ENCODE measurements at regions not wholly inside any gene's neighbourhood (a gene's known extent, or its start where the extent isn't known, plus 50 kb on each side); places are given as distances from the start of the nearest gene placed in this dataset.

- H3K36me3 ChIP-seq (ENCODE audit: control insufficient read depth in 5 of 5, insufficient read depth in 5 of 5, low read length in 5 of 5) = no peaks in the 10 kb centered on the region
- H3K9me3 ChIP-seq (ENCODE audit: control insufficient read depth in 5 of 5, low read length in 5 of 5) = peaks cover 0 to 2% (median 0%) of the 10 kb centered on the region in 5 donors
- H3K4me1 ChIP-seq (ENCODE audit: control insufficient read depth in 5 of 5, insufficient read depth in 5 of 5, low read length in 5 of 5) = no peaks in the 10 kb centered on the region
- H3K27ac ChIP-seq (ENCODE audit: low read depth, low read length) = no peak overlapping the region
- no peak overlapping the region for H3K4me3 ChIP-seq (ENCODE audit: low read depth in 1 of 5, low read length in 5 of 5)
- no peak overlapping the region for H3K9ac ChIP-seq (ENCODE audit: low read length in 5 of 5)
- no peaks in the 10 kb centered on the region for H3K27me3 ChIP-seq (ENCODE audit: control insufficient read depth in 5 of 5, insufficient read depth in 4 of 5, low read length in 5 of 5)
Observed at GRCh38 chr7:45484094-45484493, 90.1 kb upstream of the ADCY1 start.

- no peak overlapping the region for H3K4me3 ChIP-seq (ENCODE audit: low read depth in 1 of 5, low read length in 5 of 5)
- H3K9me3 ChIP-seq (ENCODE audit: control insufficient read depth in 5 of 5, low read length in 5 of 5) = peaks cover 0 to 7% (median 0%) of the 10 kb centered on the region in 5 donors
- no peaks in the 10 kb centered on the region for H3K36me3 ChIP-seq (ENCODE audit: control insufficient read depth in 5 of 5, insufficient read depth in 5 of 5, low read length in 5 of 5)
- H3K9ac ChIP-seq (ENCODE audit: low read length in 5 of 5) = no peak overlapping the region
- no peaks in the 10 kb centered on the region for H3K4me1 ChIP-seq (ENCODE audit: control insufficient read depth in 5 of 5, insufficient read depth in 5 of 5, low read length in 5 of 5)
- H3K27ac ChIP-seq (ENCODE audit: low read depth, low read length) = no peak overlapping the region
- no peaks in the 10 kb centered on the region for H3K27me3 ChIP-seq (ENCODE audit: control insufficient read depth in 5 of 5, insufficient read depth in 4 of 5, low read length in 5 of 5)
Observed at GRCh38 chr7:45486575-45486974, 87.6 kb upstream of the ADCY1 start.

- Histone ChIP-seq H3K4me1 (ENCODE audit: control insufficient read depth in 5 of 5, insufficient read depth in 5 of 5, low read length in 5 of 5) (no peaks in the 10 kb centered on the region), H3K36me3 (ENCODE audit: control insufficient read depth in 5 of 5, insufficient read depth in 5 of 5, low read length in 5 of 5) (no peaks in the 10 kb centered on the region), H3K9me3 (ENCODE audit: control insufficient read depth in 5 of 5, low read length in 5 of 5) (peaks cover 0 to 7% (median 0%) of the 10 kb centered on the region in 5 donors), H3K27me3 (ENCODE audit: control insufficient read depth in 5 of 5, insufficient read depth in 4 of 5, low read length in 5 of 5) (peaks cover 0 to 5% (median 0%) of the 10 kb centered on the region in 5 donors), H3K9ac (ENCODE audit: low read length in 5 of 5) (no peak overlapping the region), H3K4me3 (ENCODE audit: low read depth in 1 of 5, low read length in 5 of 5) (no peak overlapping the region), H3K27ac (ENCODE audit: low read depth, low read length) (no peak overlapping the region)
Observed at GRCh38 chr7:45494885-45495284, 79.3 kb upstream of the ADCY1 start.

- Histone ChIP-seq H3K27me3 (ENCODE audit: control insufficient read depth in 5 of 5, insufficient read depth in 4 of 5, low read length in 5 of 5) (peaks cover 0 to 5% (median 0%) of the 10 kb centered on the region in 5 donors), H3K36me3 (ENCODE audit: control insufficient read depth in 5 of 5, insufficient read depth in 5 of 5, low read length in 5 of 5) (no peaks in the 10 kb centered on the region), H3K9ac (ENCODE audit: low read length in 5 of 5) (no peak overlapping the region), H3K9me3 (ENCODE audit: control insufficient read depth in 5 of 5, low read length in 5 of 5) (peaks cover 0 to 4% (median 0%) of the 10 kb centered on the region in 5 donors), H3K4me3 (ENCODE audit: low read depth in 1 of 5, low read length in 5 of 5) (no peak overlapping the region), H3K27ac (ENCODE audit: low read depth, low read length) (no peak overlapping the region), H3K4me1 (ENCODE audit: control insufficient read depth in 5 of 5, insufficient read depth in 5 of 5, low read length in 5 of 5) (no peaks in the 10 kb centered on the region)
Observed at GRCh38 chr7:45495618-45496017, 78.5 kb upstream of the ADCY1 start.

- Histone ChIP-seq H3K9me3 (ENCODE audit: control insufficient read depth in 5 of 5, low read length in 5 of 5) (peaks cover 4 to 10% (median 9%) of the 10 kb centered on the region in 5 donors), H3K27me3 (ENCODE audit: control insufficient read depth in 5 of 5, insufficient read depth in 4 of 5, low read length in 5 of 5) (peaks cover 0 to 5% (median 0%) of the 10 kb centered on the region in 5 donors), H3K9ac (ENCODE audit: low read length in 5 of 5) (no peak overlapping the region), H3K36me3 (ENCODE audit: control insufficient read depth in 5 of 5, insufficient read depth in 5 of 5, low read length in 5 of 5) (no peaks in the 10 kb centered on the region), H3K4me3 (ENCODE audit: low read depth in 1 of 5, low read length in 5 of 5) (no peak overlapping the region), H3K27ac (ENCODE audit: low read depth, low read length) (no peak overlapping the region), H3K4me1 (ENCODE audit: control insufficient read depth in 5 of 5, insufficient read depth in 5 of 5, low read length in 5 of 5) (no peaks in the 10 kb centered on the region)
Observed at GRCh38 chr7:45500257-45500656, 73.9 kb upstream of the ADCY1 start.

- peaks cover 8 to 22% (median 19%) of the 10 kb centered on the region in 5 donors for H3K9me3 ChIP-seq (ENCODE audit: control insufficient read depth in 5 of 5, low read length in 5 of 5)
- no peaks in the 10 kb centered on the region for H3K36me3 ChIP-seq (ENCODE audit: control insufficient read depth in 5 of 5, insufficient read depth in 5 of 5, low read length in 5 of 5)
- no peaks in the 10 kb centered on the region for H3K4me1 ChIP-seq (ENCODE audit: control insufficient read depth in 5 of 5, insufficient read depth in 5 of 5, low read length in 5 of 5)
- H3K27ac ChIP-seq (ENCODE audit: low read depth, low read length) = no peak overlapping the region
- peaks cover 0 to 5% (median 0%) of the 10 kb centered on the region in 5 donors for H3K27me3 ChIP-seq (ENCODE audit: control insufficient read depth in 5 of 5, insufficient read depth in 4 of 5, low read length in 5 of 5)
- H3K4me3 ChIP-seq (ENCODE audit: low read depth in 1 of 5, low read length in 5 of 5) = no peak overlapping the region
- H3K9ac ChIP-seq (ENCODE audit: low read length in 5 of 5) = no peak overlapping the region
Observed at GRCh38 chr7:45501791-45502190, 72.4 kb upstream of the ADCY1 start.

GRCh38 chr7:45506059-45506458 is 68.1 kb upstream of the ADCY1 start:
- Histone ChIP-seq H3K9me3 (ENCODE audit: control insufficient read depth in 5 of 5, low read length in 5 of 5) (peaks cover 8 to 39% (median 35%) of the 10 kb centered on the region in 5 donors), H3K4me1 (ENCODE audit: control insufficient read depth in 5 of 5, insufficient read depth in 5 of 5, low read length in 5 of 5) (no peaks in the 10 kb centered on the region), H3K9ac (ENCODE audit: low read length in 5 of 5) (no peak overlapping the region), H3K27ac (ENCODE audit: low read depth, low read length) (no peak overlapping the region), H3K4me3 (ENCODE audit: low read depth in 1 of 5, low read length in 5 of 5) (peak overlapping the region in 1 of 5 donors; percentile 23), H3K27me3 (ENCODE audit: control insufficient read depth in 5 of 5, insufficient read depth in 4 of 5, low read length in 5 of 5) (no peaks in the 10 kb centered on the region), H3K36me3 (ENCODE audit: control insufficient read depth in 5 of 5, insufficient read depth in 5 of 5, low read length in 5 of 5) (no peaks in the 10 kb centered on the region)

GRCh38 chr7:45509222-45509621 is 64.9 kb upstream of the ADCY1 start:
- Histone ChIP-seq H3K4me3 (ENCODE audit: low read depth in 1 of 5, low read length in 5 of 5) (no peak overlapping the region), H3K27me3 (ENCODE audit: control insufficient read depth in 5 of 5, insufficient read depth in 4 of 5, low read length in 5 of 5) (no peaks in the 10 kb centered on the region), H3K9me3 (ENCODE audit: control insufficient read depth in 5 of 5, low read length in 5 of 5) (peaks cover 6 to 39% (median 34%) of the 10 kb centered on the region in 5 donors), H3K4me1 (ENCODE audit: control insufficient read depth in 5 of 5, insufficient read depth in 5 of 5, low read length in 5 of 5) (no peaks in the 10 kb centered on the region), H3K27ac (ENCODE audit: low read depth, low read length) (no peak overlapping the region), H3K36me3 (ENCODE audit: control insufficient read depth in 5 of 5, insufficient read depth in 5 of 5, low read length in 5 of 5) (no peaks in the 10 kb centered on the region), H3K9ac (ENCODE audit: low read length in 5 of 5) (no peak overlapping the region)

GRCh38 chr7:45511721-45512597 is 62.2 kb upstream of the ADCY1 start:
- H3K4me1 ChIP-seq (ENCODE audit: control insufficient read depth in 5 of 5, insufficient read depth in 5 of 5, low read length in 5 of 5) = no peaks in the 10 kb centered on the region
- H3K27me3 ChIP-seq (ENCODE audit: control insufficient read depth in 5 of 5, insufficient read depth in 4 of 5, low read length in 5 of 5) = no peaks in the 10 kb centered on the region
- H3K9me3 ChIP-seq (ENCODE audit: control insufficient read depth in 5 of 5, low read length in 5 of 5) = peaks cover 0 to 21% (median 16%) of the 10 kb centered on the region in 5 donors
- no peaks in the 10 kb centered on the region for H3K36me3 ChIP-seq (ENCODE audit: control insufficient read depth in 5 of 5, insufficient read depth in 5 of 5, low read length in 5 of 5)
- no peak overlapping the region for H3K4me3 ChIP-seq (ENCODE audit: low read depth in 1 of 5, low read length in 5 of 5)
- no peak overlapping the region for H3K9ac ChIP-seq (ENCODE audit: low read length in 5 of 5)
- H3K27ac ChIP-seq (ENCODE audit: low read depth, low read length) = no peak overlapping the region

GRCh38 chr7:45514944-45515343 is 59.2 kb upstream of the ADCY1 start:
- no peaks in the 10 kb centered on the region for H3K27me3 ChIP-seq (ENCODE audit: control insufficient read depth in 5 of 5, insufficient read depth in 4 of 5, low read length in 5 of 5)
- no peaks in the 10 kb centered on the region for H3K4me1 ChIP-seq (ENCODE audit: control insufficient read depth in 5 of 5, insufficient read depth in 5 of 5, low read length in 5 of 5)
- no peak overlapping the region for H3K4me3 ChIP-seq (ENCODE audit: low read depth in 1 of 5, low read length in 5 of 5)
- peaks cover 0 to 20% (median 5%) of the 10 kb centered on the region in 5 donors for H3K9me3 ChIP-seq (ENCODE audit: control insufficient read depth in 5 of 5, low read length in 5 of 5)
- no peak overlapping the region for H3K9ac ChIP-seq (ENCODE audit: low read length in 5 of 5)
- no peak overlapping the region for H3K27ac ChIP-seq (ENCODE audit: low read depth, low read length)
- no peaks in the 10 kb centered on the region for H3K36me3 ChIP-seq (ENCODE audit: control insufficient read depth in 5 of 5, insufficient read depth in 5 of 5, low read length in 5 of 5)

Data from subcutaneous abdominal adipose tissue (tissue), 5 donors.